Omental fat pad (tissue), 3 donors: ENCODE measurements at regions not wholly inside any gene's neighbourhood (a gene's known extent, or its start where the extent isn't known, plus 50 kb on each side); places are given as distances from the start of the nearest gene placed in this dataset.

Experiments used
- ATAC-seq: fragments of 150-250 bp; one replicate; pipeline ENCODE4 v1.9.1; 2016; ENCODE audit warnings: mild to moderate bottlenecking, moderate library complexity; ENCODE audit not compliant: low FRiP score
- DNase-seq: peaks from one replicate; pipeline ENCODE4 v3.0.0-alpha.2; 2019; ENCODE audit warnings: low spot score
- CTCF ChIP-seq, 3 donors: fragments of 450-650 bp; IDR thresholded peaks; one replicate each; pipeline ENCODE4 v1.5.1; 2016 to 2017; ENCODE audit warnings: antibody characterized with exemption in 3 of 3, mild to moderate bottlenecking in 3 of 3, moderate library complexity in 2 of 3

- DNase-seq (no peak), ATAC-seq (no peak)
- no peak for TF ChIP-seq CTCF (IDR thresholded peaks at IDR 0.05)
Measured at GRCh38 chr1:172980456-172980855, 70.3 kb downstream of the TNFSF18 start.

GRCh38 chr1:172980971-172981370 lies 69.8 kb downstream of the TNFSF18 start:
- no peak for ATAC-seq
- no peak for DNase-seq
- TF ChIP-seq CTCF (IDR thresholded peaks at IDR 0.05) = no peak
